ENCODE measurements at regions not wholly inside any gene's neighbourhood (a gene's known extent, or its start where the extent isn't known, plus 50 kb on each side); places are given as distances from the start of the nearest gene placed in this dataset.
"Not testable (repeated sequence)": the region's sequence is repeated elsewhere in the genome, so short reads cannot be mapped to it uniquely, and the experiment has no call there.

DNA sequence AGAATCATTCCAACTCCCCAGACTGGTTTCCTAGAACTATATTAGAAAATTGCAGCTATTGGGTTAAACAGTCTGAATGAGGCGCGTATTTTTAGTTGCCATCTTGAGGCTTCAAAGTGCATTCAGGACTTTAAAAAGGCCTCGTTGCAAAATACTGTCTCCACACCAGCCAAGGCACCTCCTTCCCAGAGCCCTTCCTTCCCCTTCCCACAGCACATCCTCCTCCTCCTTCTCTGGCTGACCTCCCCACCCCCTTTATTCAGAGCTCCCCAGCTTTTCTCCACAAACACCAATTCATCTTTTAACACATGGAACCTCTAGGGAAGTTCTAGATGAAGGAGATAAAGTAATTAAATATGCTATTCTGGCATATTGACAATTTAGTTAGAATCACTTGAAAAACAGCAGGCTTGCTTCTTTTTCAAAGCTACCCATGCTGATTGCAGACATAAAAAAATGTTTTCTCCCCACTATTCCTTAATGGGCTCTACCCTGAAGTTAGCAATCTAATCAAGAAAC, 90.3 kb downstream of the RTP5 start:
- no peak for DNase-seq

DNA sequence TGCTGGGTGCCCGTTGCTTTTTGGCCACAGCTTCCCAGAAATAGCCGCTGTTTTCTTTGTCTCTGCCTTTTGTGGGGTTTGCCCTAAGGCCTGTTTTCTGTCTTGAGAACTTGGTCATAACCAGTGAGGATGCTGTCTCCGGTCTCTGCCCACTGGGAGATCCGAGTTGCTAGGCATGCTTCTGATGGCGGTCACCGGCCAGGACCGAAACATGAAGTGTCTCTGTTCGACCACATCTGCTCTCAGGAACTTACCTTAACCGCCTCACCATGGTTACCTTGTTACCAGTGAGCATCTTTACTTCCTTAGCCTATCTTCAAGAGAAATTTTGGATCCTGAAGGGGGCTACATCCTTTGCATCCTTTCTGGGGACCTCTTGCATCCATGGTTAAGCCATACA, 91.9 kb downstream of the RTP5 start:
- no peak for DNase-seq

DNA sequence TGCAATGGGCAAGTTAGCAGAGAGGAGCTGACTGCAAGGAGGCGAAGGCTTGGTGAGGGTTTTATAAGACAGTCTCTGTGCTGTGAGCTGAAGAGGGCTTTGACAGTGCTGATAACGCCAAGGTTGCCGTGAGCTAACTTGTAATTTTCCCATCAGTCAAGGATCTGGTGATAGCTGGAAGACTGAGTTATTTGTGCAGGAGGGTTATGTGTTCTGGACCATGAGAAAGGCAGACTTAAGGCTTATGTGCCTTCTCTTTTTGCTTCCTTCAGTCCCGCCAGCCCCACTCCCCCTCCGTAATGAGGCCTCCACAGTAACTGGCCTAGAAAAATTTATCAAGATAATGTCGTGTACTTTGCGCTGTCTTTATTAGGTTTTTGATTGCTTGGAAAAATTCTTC, 94.6 kb downstream of the RTP5 start:
- no peak for DNase-seq

DNA sequence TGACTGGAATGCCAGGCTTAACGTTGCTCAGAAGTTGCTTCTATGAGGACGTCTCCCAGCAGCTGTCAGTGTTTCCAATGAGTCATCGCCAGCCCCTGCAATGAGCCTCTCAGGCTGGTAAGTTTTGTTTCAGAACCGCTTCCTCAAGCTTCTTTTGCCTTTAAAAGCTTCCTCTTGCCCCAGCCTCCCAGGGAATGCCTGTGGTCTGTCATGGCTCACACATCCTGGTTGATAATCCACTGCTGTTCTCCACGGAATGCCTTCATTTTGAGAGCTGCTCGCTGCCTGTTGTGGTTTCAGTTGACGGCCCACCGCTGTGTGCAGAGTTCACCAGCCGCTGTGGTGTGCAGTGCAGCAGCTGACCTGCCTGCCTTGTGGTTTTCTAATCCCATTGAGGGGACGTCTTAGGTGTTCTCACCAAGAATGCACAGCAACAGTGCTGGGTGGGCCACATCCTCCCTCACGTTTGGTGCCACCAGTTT, 96.4 kb downstream of the RTP5 start:
- DNase-seq: peak in 1 of 2 experiments; percentile 29

DNA sequence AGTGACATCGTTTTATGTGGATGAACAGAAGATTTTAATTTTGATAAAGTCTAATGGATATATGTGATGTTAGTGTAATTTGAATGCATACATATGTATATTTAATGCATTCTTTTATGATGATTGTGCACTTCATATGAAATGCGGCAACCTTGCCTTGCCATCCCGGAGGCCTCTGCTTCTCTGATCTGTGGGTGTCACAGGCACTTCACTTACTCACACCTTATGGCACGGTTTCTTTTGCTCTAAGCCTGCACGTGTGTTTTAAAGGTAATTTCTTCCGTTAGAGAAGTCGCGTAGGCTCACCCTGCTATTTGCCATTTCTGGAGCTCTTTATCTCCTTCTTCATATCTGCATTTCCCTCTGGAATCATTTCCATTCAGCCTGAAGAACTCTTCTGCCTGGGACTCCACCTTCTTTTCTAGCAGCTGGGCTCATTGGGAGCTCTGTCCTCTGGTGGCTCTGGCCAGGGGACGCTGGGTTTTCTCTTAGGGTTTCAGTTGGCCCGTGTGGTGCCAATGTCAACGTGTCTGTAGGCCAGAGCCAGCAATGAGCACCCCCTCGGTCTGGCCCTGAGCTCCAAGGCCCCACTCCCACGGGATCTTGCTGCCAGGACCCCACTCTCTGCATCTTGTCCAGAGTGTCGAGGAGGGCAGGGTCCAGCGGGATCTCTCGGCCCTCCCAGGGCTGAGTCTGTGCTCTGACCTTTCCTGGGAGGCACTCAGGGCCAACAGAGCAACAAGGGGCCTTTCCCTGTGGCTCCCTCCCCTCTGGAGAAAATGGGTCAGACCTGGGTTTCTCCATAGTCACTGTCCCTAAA, 97.3 kb downstream of the RTP5 start:
- no peak for DNase-seq

DNA sequence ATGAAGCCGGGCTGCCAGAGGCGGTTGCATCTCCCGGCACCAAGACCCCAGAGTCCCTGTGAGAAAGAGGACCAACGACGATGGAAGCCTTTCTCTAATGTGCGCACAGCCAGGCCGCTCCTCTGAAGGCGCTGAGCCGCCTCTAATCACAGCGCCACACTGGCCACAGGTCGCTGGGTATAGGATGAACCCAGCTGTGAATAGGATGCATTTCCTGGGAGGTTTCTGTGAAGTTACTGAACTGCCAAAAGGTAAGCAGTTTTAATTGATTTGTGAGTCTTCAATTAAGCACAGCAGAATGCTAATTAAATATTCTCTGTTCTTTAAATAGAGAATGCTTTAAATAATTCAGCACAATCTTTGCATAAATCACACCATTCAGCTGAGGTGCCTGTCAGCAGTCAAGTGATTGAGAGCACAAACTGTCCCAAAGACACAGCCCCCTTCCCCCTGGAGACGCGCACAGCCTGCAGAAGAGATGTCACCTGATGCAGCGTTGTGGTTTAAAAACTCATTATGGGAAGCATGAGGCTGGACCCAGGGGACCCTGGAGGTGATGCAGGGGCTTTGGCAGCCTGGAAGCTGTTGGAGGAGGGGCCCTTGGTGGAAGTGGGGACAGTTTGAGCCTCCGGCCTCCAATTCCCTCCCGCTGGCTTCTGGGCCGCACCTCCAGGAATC, 98.1 kb downstream of the RTP5 start:
- DNase-seq: no peak

DNA sequence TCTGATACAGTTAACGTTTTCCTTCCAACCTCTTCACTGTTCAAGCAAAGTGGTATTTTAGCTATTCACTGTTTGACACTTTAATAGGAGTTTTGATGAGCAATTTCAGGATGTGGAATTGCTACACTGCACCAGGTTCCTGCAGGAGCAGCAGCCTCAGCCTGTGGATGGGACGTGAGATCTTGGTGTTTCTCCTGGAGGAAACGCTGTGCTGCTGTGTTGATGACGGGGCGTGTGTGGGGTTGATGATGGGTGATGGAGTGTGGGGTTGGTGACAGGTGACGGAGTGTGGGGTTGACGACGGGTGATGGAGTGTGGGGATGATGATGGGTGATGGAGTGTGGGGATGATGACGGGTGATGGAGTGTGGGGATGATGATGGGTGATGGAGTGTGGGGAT, 98.9 kb downstream of the RTP5 start:
- no peak for DNase-seq

DNA sequence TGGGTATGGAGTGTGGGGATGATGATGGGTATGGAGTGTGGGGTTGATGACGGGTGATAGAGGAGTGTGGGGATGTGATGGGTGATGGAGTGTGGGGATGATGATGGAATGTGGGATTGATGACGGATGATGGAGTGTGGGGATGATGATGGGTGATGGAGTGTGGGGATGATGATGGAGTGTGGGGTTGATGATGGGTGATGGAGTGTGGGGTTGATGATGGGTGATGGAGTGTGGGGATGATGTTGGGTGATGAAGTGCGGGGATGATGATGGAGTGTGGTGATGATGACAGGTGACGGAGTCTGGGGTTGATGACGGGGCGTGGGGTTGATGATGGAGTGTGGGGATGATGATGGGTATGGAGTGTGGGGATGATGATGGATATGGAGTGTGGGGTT, 99.7 kb downstream of the RTP5 start:
- DNase-seq: not testable (repeated sequence)

DNA sequence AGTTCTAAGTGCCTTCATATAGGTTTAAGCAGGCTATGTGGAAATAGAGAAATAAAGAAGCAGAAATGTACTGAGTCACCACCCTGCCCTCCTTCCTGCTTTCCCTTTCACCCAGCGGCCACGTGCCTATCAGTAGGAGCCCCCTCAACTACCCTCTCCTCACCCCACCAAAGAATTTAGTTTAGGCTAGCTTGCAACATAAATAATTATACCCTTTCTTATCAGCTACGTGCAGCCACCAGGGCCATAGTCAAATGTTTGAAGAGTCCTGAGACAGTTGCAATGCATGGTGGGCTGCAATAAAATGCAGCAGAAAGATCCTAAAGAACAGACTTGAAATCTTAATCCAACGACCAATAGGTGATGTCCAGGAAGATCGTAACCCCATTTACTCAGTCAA, 101.2 kb downstream of the RTP5 start:
- DNase-seq: no peak

DNA sequence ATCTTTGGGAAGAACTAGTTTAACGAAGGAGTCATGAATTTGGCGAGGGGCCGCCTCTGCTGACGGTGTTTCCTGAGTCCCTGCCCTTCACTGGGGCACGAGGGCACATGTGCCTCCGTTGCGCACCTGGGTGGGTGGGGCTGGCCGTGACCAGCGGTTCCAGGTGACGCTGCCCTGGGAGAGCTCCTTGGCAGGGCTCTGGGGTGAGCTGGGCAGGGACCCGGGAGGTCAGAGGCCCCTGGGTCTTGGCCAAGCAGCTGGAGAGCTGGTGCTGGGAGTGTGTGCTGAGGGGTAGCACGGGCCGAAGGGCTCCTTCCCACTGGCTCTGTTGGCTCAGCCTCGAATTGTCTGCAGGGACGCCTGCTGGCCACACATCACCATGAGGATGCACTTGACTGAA, 104.6 kb downstream of the RTP5 start:
- no peak for DNase-seq

DNA sequence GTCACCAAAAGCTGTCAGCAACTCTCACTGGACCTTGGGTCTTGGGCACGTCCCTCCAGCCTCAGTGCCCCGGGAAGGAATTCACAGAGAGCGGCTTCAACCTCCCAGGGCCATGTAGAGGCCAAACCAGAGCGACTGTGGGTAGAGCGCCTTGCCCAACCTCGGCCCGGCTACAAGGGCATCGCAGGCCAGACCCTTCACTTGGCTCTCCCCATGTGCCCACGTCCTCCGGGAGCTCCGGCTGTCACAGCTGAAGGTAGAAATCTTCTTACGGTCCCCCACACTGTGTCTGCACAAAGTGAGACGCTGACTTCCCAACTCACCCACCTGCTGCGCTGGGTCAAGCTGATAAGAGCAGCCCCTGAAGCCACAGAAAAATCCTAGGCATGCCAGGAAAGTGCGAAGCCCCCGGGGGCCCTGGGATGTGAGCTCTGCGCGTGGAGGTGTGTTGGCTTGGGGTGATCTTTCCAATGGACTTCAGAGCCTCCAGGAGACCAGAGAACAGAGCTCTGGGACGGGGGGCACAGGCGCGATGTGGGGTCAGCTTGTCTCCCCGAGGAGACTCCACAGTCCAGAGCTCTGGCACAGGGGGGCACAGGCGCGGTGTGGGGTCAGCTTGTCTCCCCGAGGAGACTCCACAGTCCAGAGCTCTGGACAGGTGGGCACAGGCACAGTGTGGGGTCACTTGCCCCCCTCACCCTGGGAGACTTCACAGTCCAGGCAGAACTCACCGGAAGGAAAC, 105.5 kb downstream of the RTP5 start:
- DNase-seq: no peak

DNA sequence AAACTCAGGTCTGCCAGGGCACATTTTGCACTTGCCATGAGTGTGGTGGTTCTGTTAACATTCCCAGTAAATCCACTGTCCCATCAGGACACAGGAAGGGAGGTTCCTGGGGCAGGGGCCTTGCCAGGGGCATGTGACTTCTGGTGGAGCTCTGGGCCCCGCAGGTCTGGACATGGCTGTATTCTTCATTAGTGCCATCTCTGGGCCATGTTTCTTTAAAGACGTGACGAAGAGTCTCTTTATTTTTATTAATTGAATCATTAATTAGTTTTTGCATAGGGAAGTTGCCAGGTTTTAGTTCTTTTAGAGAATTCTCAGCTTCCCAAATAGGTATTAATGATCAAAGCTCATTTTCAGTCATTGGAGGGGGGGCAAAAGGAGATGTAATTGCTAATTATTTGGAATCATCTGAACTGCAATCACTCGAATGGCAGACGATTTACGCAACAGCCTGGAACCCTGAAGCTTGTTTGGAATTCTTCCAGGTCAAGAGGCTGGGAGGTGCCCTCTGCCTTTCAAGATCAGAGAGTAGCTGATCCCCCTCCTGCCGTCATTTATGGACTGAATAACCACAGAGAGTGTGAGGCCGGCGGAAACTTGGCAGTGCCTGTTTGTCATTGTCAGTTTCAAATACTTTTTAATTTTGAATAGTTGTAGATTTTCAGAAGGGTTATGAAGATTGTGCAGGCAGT, 106.2 kb downstream of the RTP5 start:
- no peak for DNase-seq

DNA sequence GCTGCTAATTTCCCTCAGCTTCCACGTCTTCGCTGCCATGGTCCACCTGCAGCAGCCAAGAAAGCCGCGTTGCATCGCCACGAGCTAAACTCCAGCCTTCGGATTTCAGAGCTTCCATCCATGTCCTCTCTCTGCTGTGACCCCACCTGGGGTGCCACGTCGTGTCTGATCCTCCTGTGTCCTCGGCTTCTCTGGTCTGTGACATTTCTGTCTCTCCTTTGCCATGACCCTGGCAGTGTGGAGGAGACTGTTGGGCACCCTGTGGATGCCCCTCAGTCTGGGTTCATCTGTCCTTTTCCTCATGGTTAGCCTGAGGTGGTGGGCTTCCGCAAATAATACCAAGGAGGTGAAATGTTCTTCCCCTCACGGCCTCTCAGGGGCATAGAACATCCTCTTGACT, 106.8 kb downstream of the RTP5 start:
- DNase-seq: no peak

DNA sequence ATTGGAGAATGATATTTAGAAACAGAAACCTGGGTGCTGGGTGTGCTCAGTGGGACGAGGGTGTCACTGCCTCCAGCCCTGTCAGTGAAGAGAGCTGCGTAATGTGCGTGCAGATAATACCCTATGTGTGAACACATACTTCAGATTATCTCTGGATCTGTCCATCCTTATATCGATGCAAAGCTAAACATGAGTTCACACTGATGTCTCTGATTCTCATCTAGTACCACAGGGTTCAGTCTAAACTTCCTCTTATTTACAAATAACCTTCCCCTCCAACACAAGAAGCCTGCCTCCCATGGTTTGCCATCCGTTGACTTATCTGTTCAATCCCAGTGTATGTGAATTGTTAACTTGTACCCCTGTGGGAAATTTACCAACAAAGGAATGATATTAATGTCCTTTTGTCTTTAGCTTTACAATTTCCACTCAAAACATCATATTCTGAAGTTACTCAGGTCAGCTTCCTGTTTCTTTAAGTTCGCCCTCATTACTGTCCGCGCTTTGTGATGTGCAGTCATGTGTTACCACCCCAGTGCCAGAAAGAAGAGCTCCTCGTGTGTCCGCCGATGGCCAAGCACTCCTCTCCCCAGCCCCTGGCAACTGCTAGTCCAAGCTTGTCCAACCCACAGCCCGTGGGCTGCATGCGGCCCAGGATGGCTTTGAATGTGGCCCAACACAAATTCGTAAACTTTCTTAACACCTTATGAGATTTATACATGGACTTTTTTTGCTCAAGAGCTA, 108.2 kb downstream of the RTP5 start:
- no peak for DNase-seq

DNA sequence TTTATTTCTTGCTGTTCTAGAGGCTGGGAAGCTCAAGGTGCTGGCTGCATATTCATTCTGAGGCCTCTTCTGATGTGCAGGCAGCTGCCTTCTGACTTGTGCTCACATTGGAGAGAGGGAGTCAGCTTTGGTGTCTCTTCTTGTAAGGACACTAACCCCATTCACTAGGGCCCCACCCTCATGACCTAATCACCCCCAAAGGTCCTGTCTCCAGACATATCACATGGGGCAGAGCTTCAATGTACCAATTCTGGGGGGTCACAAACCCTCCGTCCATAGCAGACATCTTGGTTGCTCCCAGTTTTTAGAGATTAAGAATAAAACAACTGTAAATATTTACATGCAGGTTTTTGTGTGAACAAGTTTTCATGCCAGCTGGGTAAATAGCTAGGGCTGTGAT, 109.1 kb downstream of the RTP5 start:
- DNase-seq: no peak

DNA sequence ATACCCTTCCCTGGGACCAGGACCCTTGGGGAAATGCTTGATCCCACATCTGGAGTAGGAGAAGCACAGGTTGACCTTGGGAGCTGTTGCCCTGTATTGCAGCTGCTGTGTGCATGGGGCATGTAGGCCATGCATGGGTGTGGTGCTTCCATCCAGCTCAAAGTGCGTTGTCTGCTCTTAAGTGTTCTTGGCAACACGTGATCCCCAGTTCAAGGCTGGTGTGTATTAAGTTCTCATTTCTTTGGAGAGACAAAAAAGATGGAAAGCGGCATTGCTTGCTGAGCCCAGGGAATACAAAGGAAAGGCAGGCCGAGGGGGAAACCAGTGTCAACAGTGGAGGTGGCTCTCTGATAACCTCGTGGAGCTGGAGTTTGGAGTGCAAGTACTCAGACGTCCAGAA, 110.7 kb downstream of the RTP5 start:
- no peak for DNase-seq

DNA sequence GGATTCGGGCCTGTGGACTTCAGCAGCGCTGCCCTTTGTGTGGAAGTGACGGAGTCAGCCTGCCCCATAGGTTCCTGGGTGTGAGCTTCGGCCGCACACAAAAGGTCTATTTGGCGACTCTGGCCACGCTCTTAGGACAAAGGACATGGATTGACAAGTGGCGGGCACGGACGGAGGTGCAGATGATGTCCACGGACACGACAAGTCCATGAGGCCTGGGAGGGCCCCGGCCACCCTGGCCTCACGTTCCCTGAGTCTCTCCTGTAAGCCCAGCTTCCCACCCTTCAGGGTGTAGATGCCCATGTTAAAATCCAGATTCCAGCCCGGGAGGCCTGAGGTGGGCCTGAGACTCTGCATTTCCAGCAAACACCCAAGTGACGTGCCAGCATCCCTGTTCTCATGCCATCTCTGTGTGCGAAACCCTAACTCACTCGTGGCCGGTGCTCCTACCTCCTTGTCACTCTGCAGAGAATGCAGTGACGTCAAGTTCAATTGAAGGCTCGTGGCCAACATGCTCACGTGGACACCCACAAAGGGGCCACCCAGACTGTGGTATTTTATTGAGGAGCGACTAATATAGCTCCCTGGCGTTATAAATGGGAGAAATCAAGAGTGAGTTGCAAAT, 111.7 kb downstream of the RTP5 start:
- no peak for DNase-seq

DNA sequence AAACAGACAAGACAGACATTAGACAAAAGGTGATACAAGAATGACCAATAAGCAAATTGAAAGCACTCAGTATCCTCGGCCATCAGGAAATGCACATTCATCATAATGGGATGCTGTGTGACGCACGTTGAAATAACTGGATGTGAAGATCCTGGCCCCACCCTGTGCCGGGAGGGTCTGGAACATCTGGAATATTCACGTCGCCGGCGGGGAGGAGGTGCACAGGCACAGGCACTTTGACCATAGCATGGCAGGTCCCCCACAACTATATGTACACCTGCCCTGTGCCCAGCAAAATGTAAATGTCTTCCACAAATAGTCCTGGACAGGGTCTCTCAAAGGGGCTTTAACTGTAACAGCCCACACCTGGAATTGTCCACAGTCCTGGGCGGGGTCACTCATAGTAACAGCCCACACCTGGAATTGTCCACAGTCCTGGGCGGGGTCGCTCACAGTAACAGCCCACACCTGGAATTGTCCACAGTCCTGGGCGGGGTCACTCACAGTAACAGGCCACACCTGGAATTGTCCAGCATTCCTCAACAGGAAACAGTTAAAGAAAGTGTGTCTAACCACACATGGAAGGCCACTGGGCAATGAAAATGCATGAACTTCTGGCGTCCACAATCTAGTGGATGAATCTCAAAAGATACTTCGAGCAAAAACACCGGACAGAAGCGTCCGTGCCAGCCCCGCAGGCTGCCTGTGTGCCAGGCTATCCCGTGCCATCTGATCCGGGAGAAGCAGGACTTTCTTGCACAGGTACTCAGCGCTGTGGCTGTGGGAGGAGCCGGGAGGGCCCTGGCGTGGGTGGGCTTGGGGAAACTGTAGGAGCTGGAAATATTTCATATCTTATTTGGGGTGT, 113.4 kb downstream of the RTP5 start:
- no peak for DNase-seq

DNA sequence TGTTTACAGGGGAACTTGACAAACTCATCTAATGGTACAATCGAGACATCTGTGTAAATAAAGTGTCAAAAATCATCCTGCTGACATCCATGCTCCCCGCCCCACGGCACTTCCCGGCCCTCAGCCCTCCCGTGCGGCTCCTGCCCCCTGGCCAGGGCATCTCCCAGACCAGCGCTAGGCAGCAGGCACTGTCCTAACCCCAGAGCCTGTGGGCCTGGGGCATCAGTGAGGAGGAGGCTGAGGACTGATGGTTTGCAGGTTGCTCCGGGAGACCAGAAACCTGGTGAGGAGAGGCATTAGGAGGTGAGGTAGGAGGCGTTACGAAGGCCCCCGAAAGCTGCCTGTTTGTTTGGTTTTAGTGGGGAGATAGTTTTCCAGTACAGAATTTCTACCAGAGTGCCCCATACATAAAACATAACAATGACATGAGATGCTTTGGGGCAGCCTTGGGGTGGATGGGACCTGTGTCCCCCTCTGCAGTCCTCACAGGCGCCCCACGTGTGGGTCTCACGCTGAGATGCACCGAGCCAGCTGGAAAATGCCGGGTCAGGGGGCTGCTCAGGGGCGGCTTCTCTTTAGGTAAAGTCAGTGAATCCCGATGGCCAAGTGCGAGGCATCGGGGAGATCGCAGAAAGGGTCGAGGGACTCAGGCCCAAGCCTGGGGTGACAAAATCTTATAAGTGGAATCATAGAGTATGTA, 114.2 kb downstream of the RTP5 start:
- no peak for DNase-seq

DNA sequence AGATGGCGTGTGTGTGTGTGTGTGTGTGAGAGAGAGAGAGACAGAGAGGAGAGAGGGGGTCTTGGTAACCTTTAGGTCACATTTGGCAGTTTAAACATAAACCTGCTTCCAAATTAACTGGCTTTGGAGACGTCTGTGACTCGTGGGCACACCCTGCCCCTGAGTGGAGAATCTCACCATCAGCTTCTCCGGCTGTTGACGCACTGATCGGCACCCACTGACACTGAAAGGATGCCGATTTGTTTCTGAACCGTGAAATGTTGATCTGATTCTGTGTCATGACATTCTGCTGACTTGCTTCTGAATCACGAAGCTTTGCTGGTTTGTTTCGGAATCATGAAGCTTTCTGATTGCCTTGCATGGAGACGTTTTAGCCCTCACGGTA, 114.7 kb downstream of the RTP5 start:
- DNase-seq: no peak

Measured in SW 1271 (cell line).